Heart left ventricle (tissue), 16 donors: ENCODE measurements at regions not wholly inside any gene's neighbourhood (a gene's known extent, or its start where the extent isn't known, plus 50 kb on each side); places are given as distances from the start of the nearest gene placed in this dataset.

ENCODE experiments used
- ATAC-seq, 4 donors: fragments of 200-7000 bp; cut with Tn5 transposase; one replicate each; pipeline ENCODE4 v1.9.1; 2020 to 2022; ENCODE audit warnings: moderate library complexity in 4 of 4, mild to moderate bottlenecking in 3 of 4, moderate number of reproducible peaks in 1 of 4
- DNase-seq, 5 donors: peaks; one replicate each; pipeline ENCODE4 v3.0.0-alpha.2; 2020
- H3K27ac ChIP-seq, 12 donors: fragments of 200-600 bp; sonication (generic) in 4 of 12; one replicate each; pipeline versions ENCODE4 v1.5.0 to v1.8.0; 2016 to 2022; ENCODE audit warnings: mild to moderate bottlenecking in 2 of 12
- H3K27me3 ChIP-seq, 9 donors: fragments of 200-600 bp; sonication (generic) in 2 of 9; one replicate each; pipeline versions ENCODE4 v1.5.1 to v1.8.0; 2016 to 2022; ENCODE audit warnings: mild to moderate bottlenecking in 3 of 9
- H3K36me3 ChIP-seq, 9 donors: fragments of 200-600 bp; sonication (generic) in 2 of 9; one replicate each; pipeline versions ENCODE4 v1.5.0 to v1.8.0; 2018 to 2022; ENCODE audit warnings: mild to moderate bottlenecking in 2 of 9
- H3K4me1 ChIP-seq, 12 donors: fragments of 200-600 bp; sonication (generic) in 4 of 12; one replicate each; pipeline versions ENCODE4 v1.5.0 to v1.8.0; 2016 to 2022; ENCODE audit warnings: mild to moderate bottlenecking in 3 of 12
- H3K4me3 ChIP-seq, 12 donors: fragments of 200-600 bp; sonication (generic) in 4 of 12; one replicate each; pipeline versions ENCODE4 v1.5.0 to v1.8.0; 2017 to 2022; ENCODE audit warnings: mild to moderate bottlenecking in 9 of 12, moderate library complexity in 4 of 12
- H3K9me3 ChIP-seq, 12 donors: fragments of 200-600 bp; sonication (generic) in 4 of 12; one replicate each; pipeline versions ENCODE4 v1.5.0 to v1.8.0; 2016 to 2022; ENCODE audit warnings: mild to moderate bottlenecking in 1 of 12
- POLR2A ChIP-seq, 2 donors: fragments of 450-650 bp; IDR thresholded peaks; one replicate each; pipeline ENCODE4 v1.6.1; 2017; ENCODE audit warnings: antibody characterized with exemption in 2 of 2, mild to moderate bottlenecking in 2 of 2, moderate library complexity in 2 of 2
- WGBS, 4 donors: extraction: QIAGEN DNeasy Blood & Tissue Kit in 2 of 4; methylation state at CpG; one replicate each; pipeline versions ENCODE4 v1.1.5 to v1.1.7; 2013 to 2018; 5-methylcytosine and 5-hydroxymethylcytosine counted together
- intact Hi-C, 10 donors: fragments of 100-400 bp; cut with DNase I; formaldehyde crosslinking; loops; one replicate each; pipeline versions ENCODE4 v1.11.1 to v1.14.2; 2022
- TF ChIP-seq, protein P1 (sequence below), 12 donors: fragments of 200-600 bp; sonication (generic) in 4 of 12; IDR thresholded peaks; one replicate each; pipeline versions ENCODE4 v1.5.0 to v1.8.0; 2018 to 2022; ENCODE audit warnings: antibody characterized with exemption in 12 of 12, mild to moderate bottlenecking in 5 of 12
- donor health status: ischemic (EF 13 %, LVEDD 7.1; RV severe dilation, severe dysfunction).
- donor health status: healthy with polysubstance abuse.
- donor health status: DM: no; HTN: yes; CAD: no.
- donor health status: DM: no; HTN: no; CAD: no.
- donor health status: ischemic (EF 25% LVEDD 6.9; RV normal size, moderate dysfunction).
- donor health status: ischemic (EF 25% LVEDD 5.7; RV mildly dilated, moderate dysfunction).
- donor health status: healthy.
- donor health status: DM: yes; HTN: yes; CAD: no.
- donor health status: ischemic (EF 35%, LVEDD 5.7; RV mildly dilated, moderate dysfunction).
- donor health status: nonischemic (EF 11% LVEDD 7.7; RV severe dilation, severe dysfunction).
- donor health status: DM: yes; HTN: yes; CAD: no.
- donor health status: PGD.
- donor health status: ischemic (EF 29% LVEDD 5.4; RV normal size, mild dysfunction).
- donor health status: nonischemic (EF 23%, LVEDD 6.1; RV moderate dilation, normal function).

DNA sequence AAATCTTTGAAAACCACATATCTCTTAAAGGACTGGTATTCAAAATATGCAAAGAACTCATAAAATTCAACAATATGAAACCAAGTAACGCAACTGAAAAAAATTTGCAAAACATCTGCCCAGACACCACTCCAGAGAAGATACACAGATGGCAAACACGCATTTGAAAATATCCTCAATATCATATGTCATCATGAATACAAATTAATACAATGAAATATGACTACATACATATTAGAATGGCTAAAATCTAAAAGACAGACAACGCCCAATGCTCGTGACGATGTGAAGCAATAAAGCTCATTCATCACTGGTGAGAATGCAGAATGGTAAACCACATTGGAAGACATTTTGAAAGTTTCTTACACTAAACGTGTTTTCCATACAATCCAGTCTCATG, 770.1 kb upstream of the CELF2 start:
- Histone ChIP-seq H3K9me3 (peaks cover 0 to 25% (median 8%) of the 10 kb centered on the region in 12 donors), H3K27me3 (no peaks in the 10 kb centered on the region), H3K4me1 (no peaks in the 10 kb centered on the region), H3K27ac (no peak overlapping the region), H3K4me3 (no peak overlapping the region), H3K36me3 (no peaks in the 10 kb centered on the region)
- no peak for DNase-seq
- intact Hi-C loops, result no loop called here
- WGBS, 4 donors, result 90 to 92% (median 90%) methylated on average over 6 of the region's 6 CpGs
- no peak for TF ChIP-seq POLR2A (IDR thresholded peaks at IDR 0.05)
- TF ChIP-seq, protein P1, sequence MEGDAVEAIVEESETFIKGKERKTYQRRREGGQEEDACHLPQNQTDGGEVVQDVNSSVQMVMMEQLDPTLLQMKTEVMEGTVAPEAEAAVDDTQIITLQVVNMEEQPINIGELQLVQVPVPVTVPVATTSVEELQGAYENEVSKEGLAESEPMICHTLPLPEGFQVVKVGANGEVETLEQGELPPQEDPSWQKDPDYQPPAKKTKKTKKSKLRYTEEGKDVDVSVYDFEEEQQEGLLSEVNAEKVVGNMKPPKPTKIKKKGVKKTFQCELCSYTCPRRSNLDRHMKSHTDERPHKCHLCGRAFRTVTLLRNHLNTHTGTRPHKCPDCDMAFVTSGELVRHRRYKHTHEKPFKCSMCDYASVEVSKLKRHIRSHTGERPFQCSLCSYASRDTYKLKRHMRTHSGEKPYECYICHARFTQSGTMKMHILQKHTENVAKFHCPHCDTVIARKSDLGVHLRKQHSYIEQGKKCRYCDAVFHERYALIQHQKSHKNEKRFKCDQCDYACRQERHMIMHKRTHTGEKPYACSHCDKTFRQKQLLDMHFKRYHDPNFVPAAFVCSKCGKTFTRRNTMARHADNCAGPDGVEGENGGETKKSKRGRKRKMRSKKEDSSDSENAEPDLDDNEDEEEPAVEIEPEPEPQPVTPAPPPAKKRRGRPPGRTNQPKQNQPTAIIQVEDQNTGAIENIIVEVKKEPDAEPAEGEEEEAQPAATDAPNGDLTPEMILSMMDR (IDR thresholded peaks at IDR 0.05), result no peak
- no peak for ATAC-seq

DNA sequence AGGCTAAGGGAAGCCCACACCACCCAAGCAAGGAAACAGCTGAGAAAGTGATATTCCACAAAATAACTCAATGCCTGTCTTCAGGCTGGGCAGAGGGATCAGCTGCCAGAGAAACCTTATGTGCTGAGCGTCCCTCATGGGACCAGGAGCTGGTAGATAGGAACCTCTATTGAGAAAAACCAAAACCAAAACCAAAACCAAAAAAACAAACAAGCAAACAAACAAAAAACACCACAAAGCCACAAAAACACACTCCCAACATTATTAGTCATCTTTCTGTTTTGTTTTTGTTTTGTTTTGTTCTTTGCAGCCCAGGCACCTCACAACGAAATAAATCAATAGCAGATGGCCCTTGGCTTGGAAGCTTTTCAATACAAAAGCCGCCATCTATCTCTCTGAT, 760.8 kb upstream of the CELF2 start:
- Histone ChIP-seq H3K27me3 (no peaks in the 10 kb centered on the region), H3K27ac (no peak overlapping the region), H3K4me3 (no peak overlapping the region), H3K4me1 (no peaks in the 10 kb centered on the region), H3K9me3 (peaks cover 0 to 25% (median 10%) of the 10 kb centered on the region in 12 donors), H3K36me3 (no peaks in the 10 kb centered on the region)
- WGBS, 4 donors, result 70 to 86% (median 78%) methylated on average over 3 of the region's 3 CpGs
- ATAC-seq (no peak), DNase-seq (no peak)
- TF ChIP-seq, protein P1 (IDR thresholded peaks at IDR 0.05), result no peak
- no peak for TF ChIP-seq POLR2A (IDR thresholded peaks at IDR 0.05)
- intact Hi-C loops, result no loop called here

DNA sequence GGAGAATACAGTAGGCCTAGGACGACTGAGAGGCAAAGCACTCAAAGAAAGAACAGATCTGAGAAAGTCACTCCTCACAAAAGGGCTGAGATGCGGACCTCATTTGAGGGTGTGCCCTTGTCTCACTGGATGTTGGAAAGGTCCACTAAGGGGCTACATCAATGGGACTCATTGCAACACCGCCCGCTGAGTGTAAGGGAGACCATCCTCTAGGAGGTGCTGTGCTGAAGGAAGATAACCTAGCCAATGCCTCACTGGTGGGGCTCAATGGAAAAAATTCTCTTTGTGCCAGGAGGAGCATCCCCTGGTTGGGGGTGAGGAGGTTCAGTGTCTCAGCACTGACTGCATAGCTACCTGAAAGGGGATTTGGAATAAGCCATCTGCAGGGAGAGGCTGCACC, 758.7 kb upstream of the CELF2 start:
- H3K4me1 ChIP-seq, result no peaks in the 10 kb centered on the region
- intact Hi-C loops, result no loop called here
- no peak for DNase-seq
- WGBS, 4 donors, result 82 to 96% (median 93%) methylated on average over 4 of the region's 4 CpGs
- H3K4me3 ChIP-seq, result no peak overlapping the region
- no peaks in the 10 kb centered on the region for H3K27me3 ChIP-seq
- no peak overlapping the region for H3K27ac ChIP-seq
- no peak for TF ChIP-seq POLR2A (IDR thresholded peaks at IDR 0.05)
- TF ChIP-seq, protein P1 (IDR thresholded peaks at IDR 0.05), result no peak
- H3K9me3 ChIP-seq, result peaks cover 0 to 25% (median 10%) of the 10 kb centered on the region in 12 donors
- H3K36me3 ChIP-seq, result no peaks in the 10 kb centered on the region
- no peak for ATAC-seq

DNA sequence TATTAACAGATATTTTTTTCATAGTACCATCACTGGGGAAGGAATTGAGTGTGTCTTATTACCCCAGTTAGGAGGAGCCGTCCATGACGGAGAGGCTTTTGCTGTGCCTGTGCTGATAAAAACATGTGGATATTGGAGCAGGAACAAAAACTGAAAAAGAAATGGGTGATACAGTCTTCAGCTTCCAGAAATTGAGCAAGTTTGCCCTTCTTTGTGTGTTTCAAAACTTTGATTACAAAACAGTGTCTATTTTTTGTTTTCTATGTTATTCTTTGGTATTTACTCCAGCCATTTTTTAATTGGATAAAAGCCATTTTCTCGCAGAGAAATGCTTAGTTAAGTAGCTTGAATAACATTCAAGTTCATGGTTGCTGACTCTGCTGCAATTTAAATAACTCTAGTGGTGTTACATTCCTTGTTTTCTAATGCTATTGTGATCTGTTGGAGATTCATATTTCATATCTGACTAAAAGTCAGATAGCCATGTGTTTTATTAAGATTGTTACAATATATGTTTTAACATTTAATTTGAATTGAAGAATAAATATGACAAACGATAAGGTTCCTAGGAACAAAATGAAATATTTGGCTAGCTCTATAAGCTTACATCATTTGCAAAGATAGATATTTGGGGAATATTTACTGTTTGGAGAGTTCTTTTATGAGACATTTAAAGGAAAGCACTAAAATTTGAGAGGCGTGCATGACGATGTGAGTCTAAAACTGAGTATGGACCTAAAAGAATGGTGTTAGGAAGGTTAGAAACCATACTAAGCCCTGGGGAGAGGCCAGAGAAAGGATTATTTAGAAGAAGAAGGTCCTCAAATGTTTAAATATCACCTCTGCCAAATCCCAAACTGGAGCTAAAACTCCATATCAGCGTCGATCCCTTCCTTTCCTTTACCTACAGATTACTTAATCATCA, 747.3 kb upstream of the CELF2 start:
- intact Hi-C loops, result no loop called here
- ATAC-seq (no peak), DNase-seq (no peak)
- no peaks in the 10 kb centered on the region for H3K27me3 ChIP-seq
- H3K36me3 ChIP-seq, result no peaks in the 10 kb centered on the region
- no peaks in the 10 kb centered on the region for H3K9me3 ChIP-seq
- H3K27ac ChIP-seq, result no peak overlapping the region
- TF ChIP-seq POLR2A (IDR thresholded peaks at IDR 0.05), result no peak
- TF ChIP-seq, protein P1 (IDR thresholded peaks at IDR 0.05), result no peak
- H3K4me3 ChIP-seq, result peak overlapping the region in 1 of 12 donors; percentile 3
- 70 to 74% (median 71%) methylated on average over 8 of the region's 8 CpGs for WGBS, 4 donors
- H3K4me1 ChIP-seq, result peaks cover 0 to 8% (median 0%) of the 10 kb centered on the region in 12 donors
